GM12873 (cell line): ENCODE measurements at regions not wholly inside any gene's neighbourhood (a gene's known extent, or its start where the extent isn't known, plus 50 kb on each side); places are given as distances from the start of the nearest gene placed in this dataset.

Experiments
- CTCF ChIP-seq: IDR thresholded peaks from 2 replicates; pipeline ENCODE4 v1.5.1; 2012; ENCODE audit warnings: low read depth, mild to moderate bottlenecking, moderate library complexity, low read length, control low read depth; ENCODE audit not compliant: insufficient read depth; ENCODE audit errors: missing control alignments

- TF ChIP-seq CTCF, result no peak
Measured at GRCh38 chr7:155984028-155984580, 171.8 kb upstream of the SHH start.

- no peak for TF ChIP-seq CTCF
Measured at GRCh38 chr7:155983176-155983815, 171.0 kb upstream of the SHH start.

GRCh38 chr7:155981703-155982102 lies 169.4 kb upstream of the SHH start:
- TF ChIP-seq CTCF, result no peak

- TF ChIP-seq CTCF, result no peak
Measured at GRCh38 chr7:155980841-155981240, 168.6 kb upstream of the SHH start.

- TF ChIP-seq CTCF, result no peak
Measured at GRCh38 chr7:155979994-155980393, 167.7 kb upstream of the SHH start.

- TF ChIP-seq CTCF, result no peak
Measured at GRCh38 chr7:155979566-155979965, 167.3 kb upstream of the SHH start.

GRCh38 chr7:155975490-155975889 lies 163.2 kb upstream of the SHH start:
- no peak for TF ChIP-seq CTCF
